SK-N-SH treated with all-trans-retinoic acid at 6 μM for 48 hours (cell line): ENCODE measurements at regions not wholly inside any gene's neighbourhood (a gene's known extent, or its start where the extent isn't known, plus 50 kb on each side); places are given as distances from the start of the nearest gene placed in this dataset.
"Not testable (repeated sequence)": the region's sequence is repeated elsewhere in the genome, so short reads cannot be mapped to it uniquely, and the experiment has no call there.

ENCODE experiments used
- PPARA ChIP-seq: fragments of 250-450 bp; sonication (Bioruptor Pico); IDR thresholded peaks from 2 replicates; pipeline ENCODE4 v1.5.0; 2020; ENCODE audit warnings: mild to moderate bottlenecking, borderline replicate concordance
- SNAI2 ChIP-seq: fragments of 250-450 bp; sonication (Bioruptor Pico); IDR thresholded peaks from 2 replicates; pipeline ENCODE4 v1.5.0; 2020; ENCODE audit warnings: mild to moderate bottlenecking, moderate library complexity
- TOX ChIP-seq: fragments of 250-450 bp; sonication (Bioruptor Pico); IDR thresholded peaks from 2 replicates; pipeline ENCODE4 v1.8.0; 2021; ENCODE audit warnings: mild to moderate bottlenecking, moderate library complexity, borderline replicate concordance
- ZFP3 ChIP-seq: fragments of 250-450 bp; sonication (Bioruptor Pico); IDR thresholded peaks from 2 replicates; pipeline ENCODE4 v1.5.0; 2020; ENCODE audit warnings: mild to moderate bottlenecking, moderate library complexity
- ZFP30 ChIP-seq: fragments of 450-650 bp; formaldehyde crosslinking; IDR thresholded peaks from 2 replicates; pipeline ENCODE4 v1.5.0; 2022; ENCODE audit warnings: mild to moderate bottlenecking, moderate library complexity

DNA sequence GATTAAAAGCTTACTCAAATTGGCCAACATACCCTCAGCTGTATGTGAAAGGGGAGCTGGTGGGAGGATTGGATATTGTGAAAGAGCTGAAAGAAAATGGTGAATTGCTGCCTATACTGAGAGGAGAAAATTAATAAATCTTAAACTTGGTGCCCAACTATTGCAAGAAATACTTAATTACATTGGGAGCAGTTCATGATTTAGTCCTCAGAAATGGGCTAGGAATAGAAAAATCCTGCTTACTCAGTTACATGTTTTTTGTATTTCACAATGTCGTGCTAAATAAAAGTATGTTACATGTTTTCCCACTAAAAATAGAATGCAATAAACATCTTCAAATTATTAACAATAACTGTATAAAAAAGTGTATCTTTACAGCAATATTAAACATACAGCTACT is 100.0 kb downstream of the FAM217A start:
- TF ChIP-seq ZFP30; ZFP3 (CRISPR knock-in tag); TOX (CRISPR knock-in tag); PPARA (CRISPR knock-in tag); SNAI2 (CRISPR knock-in tag): not testable (repeated sequence)
